Fibroblast of villous mesenchyme (primary cell): ENCODE measurements at regions not wholly inside any gene's neighbourhood (a gene's known extent, or its start where the extent isn't known, plus 50 kb on each side); places are given as distances from the start of the nearest gene placed in this dataset.

Experiments
- DNase-seq: peaks from one replicate; pipeline ENCODE4 v3.0.0-alpha.2; 2010; ENCODE audit warnings: low read depth
- H3K4me3 ChIP-seq: 2 replicates; pipeline ENCODE4 v1.5.1; 2011; ENCODE audit warnings: low read depth, mild to moderate bottlenecking, low read length
- CTCF ChIP-seq: IDR thresholded peaks from 2 replicates; pipeline ENCODE4 v1.5.1; 2012; ENCODE audit warnings: low read depth, mild to moderate bottlenecking, low read length; ENCODE audit not compliant: insufficient read depth

- no peak for DNase-seq
- no peak for TF ChIP-seq CTCF
- no peak overlapping the region for H3K4me3 ChIP-seq
These were observed 452.5 kb upstream of the SALL3 start for GRCh38 chr18:78526923-78527711.

GRCh38 chr18:78527984-78528383 is 451.6 kb upstream of the SALL3 start:
- no peak overlapping the region for H3K4me3 ChIP-seq
- TF ChIP-seq CTCF, result no peak
- DNase-seq, result no peak

GRCh38 chr18:78528411-78529258 is 451.0 kb upstream of the SALL3 start:
- no peak for TF ChIP-seq CTCF
- DNase-seq, result no peak
- no peak overlapping the region for H3K4me3 ChIP-seq

- no peak overlapping the region for H3K4me3 ChIP-seq
- TF ChIP-seq CTCF, result no peak
- no peak for DNase-seq
These were observed 448.0 kb upstream of the SALL3 start for GRCh38 chr18:78531637-78532036.

- no peak for DNase-seq
- TF ChIP-seq CTCF, result no peak
- no peak overlapping the region for H3K4me3 ChIP-seq
These were observed 440.8 kb upstream of the SALL3 start for GRCh38 chr18:78538669-78539440.

- DNase-seq, result no peak
- no peak for TF ChIP-seq CTCF
- no peak overlapping the region for H3K4me3 ChIP-seq
These were observed 438.7 kb upstream of the SALL3 start for GRCh38 chr18:78540636-78541529.
